ENCODE measurements at regions not wholly inside any gene's neighbourhood (a gene's known extent, or its start where the extent isn't known, plus 50 kb on each side); places are given as distances from the start of the nearest gene placed in this dataset.

DNA sequence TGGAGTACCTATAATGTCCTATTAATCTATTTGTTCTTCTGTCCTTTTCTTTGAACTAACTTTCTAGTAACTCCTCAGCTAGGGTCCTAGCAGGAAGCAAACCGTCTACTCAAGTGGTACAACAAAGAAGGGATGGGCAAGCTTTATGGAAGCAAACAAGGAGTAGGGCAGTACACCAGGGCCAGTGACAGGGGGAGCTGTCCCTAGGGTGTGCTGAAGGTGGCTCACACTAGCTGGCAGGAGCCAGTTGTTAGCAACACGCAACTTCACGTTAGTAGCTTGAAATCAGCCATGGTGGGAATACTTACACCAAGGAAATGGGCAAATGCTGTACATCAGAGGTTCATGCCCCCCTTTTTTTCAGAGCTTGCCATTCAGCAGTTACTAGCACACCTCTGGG, 74.0 kb upstream of the EYA2 start:
- H3K4me3 Mint-ChIP-seq, result no peak overlapping the region
- H3K27ac ChIP-seq (ENCODE audit: low read length), result no peak overlapping the region
- no peak overlapping the region for H3K4me3 ChIP-seq (ENCODE audit: low read length)
- H3K9me3 ChIP-seq (ENCODE audit: control insufficient read depth, insufficient read depth, low read length), result no peaks in the 10 kb centered on the region
- H3K36me3 Mint-ChIP-seq, result no peaks in the 10 kb centered on the region
- H3K9me3 Mint-ChIP-seq, result no peaks in the 10 kb centered on the region
- H3K27ac Mint-ChIP-seq, result no peak overlapping the region
- DNase-seq (no peak), ATAC-seq (no peak)
- no peaks in the 10 kb centered on the region for H3K4me1 Mint-ChIP-seq
- no peaks in the 10 kb centered on the region for H3K36me3 ChIP-seq (ENCODE audit: control insufficient read depth, insufficient read depth, low read length)
- TF ChIP-seq, protein P1, sequence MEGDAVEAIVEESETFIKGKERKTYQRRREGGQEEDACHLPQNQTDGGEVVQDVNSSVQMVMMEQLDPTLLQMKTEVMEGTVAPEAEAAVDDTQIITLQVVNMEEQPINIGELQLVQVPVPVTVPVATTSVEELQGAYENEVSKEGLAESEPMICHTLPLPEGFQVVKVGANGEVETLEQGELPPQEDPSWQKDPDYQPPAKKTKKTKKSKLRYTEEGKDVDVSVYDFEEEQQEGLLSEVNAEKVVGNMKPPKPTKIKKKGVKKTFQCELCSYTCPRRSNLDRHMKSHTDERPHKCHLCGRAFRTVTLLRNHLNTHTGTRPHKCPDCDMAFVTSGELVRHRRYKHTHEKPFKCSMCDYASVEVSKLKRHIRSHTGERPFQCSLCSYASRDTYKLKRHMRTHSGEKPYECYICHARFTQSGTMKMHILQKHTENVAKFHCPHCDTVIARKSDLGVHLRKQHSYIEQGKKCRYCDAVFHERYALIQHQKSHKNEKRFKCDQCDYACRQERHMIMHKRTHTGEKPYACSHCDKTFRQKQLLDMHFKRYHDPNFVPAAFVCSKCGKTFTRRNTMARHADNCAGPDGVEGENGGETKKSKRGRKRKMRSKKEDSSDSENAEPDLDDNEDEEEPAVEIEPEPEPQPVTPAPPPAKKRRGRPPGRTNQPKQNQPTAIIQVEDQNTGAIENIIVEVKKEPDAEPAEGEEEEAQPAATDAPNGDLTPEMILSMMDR (IDR thresholded peaks at IDR 0.05), result no peak
- intact Hi-C loops (cut with micrococcal nuclease), result no loop called here
- H3K27me3 Mint-ChIP-seq (ENCODE audit: low read depth in 2 of 2), result peaks cover 12 to 58% of the 10 kb centered on the region in 2 donors
- WGBS (ENCODE audit: insufficient coverage), result 74% methylated on average over 3 of the region's 3 CpGs
- H3K27me3 ChIP-seq (ENCODE audit: control insufficient read depth, insufficient read depth, low read length), result no peaks in the 10 kb centered on the region
- no peaks in the 10 kb centered on the region for H3K4me1 ChIP-seq (ENCODE audit: control insufficient read depth, insufficient read depth, low read length)

DNA sequence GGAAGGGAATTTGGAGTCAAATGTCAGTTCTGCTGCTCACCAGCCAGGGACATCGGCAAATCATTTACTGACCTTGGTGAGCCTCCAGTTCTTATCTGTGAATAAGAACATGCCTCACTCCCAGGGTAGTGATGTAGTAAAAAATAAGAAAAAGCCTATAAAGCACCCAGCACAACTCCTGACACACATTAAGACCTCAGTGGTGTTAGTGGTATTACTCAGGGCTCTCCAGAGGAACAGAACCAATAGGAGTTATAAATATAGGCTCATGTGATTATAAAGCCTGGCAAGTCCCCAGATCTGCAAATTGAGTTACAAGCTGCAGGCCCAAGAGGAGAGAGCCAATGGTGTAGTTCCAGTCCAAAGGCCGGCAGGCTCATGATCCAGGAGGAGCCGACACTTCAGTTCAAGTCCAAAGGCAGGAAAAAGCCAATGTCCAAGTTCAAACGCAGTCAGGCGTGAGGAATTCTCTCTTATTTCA, 71.3 kb upstream of the EYA2 start:
- Mint-ChIP-seq H3K9me3 (no peaks in the 10 kb centered on the region), H3K27me3 (ENCODE audit: low read depth in 2 of 2) (peaks cover 15 to 48% of the 10 kb centered on the region in 2 donors), H3K27ac (no peak overlapping the region), H3K4me3 (no peak overlapping the region), H3K4me1 (no peaks in the 10 kb centered on the region), H3K36me3 (no peaks in the 10 kb centered on the region)
- 91% methylated on average over 5 of the region's 5 CpGs for WGBS (ENCODE audit: insufficient coverage)
- no peaks in the 10 kb centered on the region for H3K9me3 ChIP-seq (ENCODE audit: control insufficient read depth, insufficient read depth, low read length)
- no peak overlapping the region for H3K4me3 ChIP-seq (ENCODE audit: low read length)
- peaks cover 1% of the 10 kb centered on the region for H3K27me3 ChIP-seq (ENCODE audit: control insufficient read depth, insufficient read depth, low read length)
- TF ChIP-seq, protein P1 (IDR thresholded peaks at IDR 0.05), result no peak
- no peak for DNase-seq
- no peak overlapping the region for H3K27ac ChIP-seq (ENCODE audit: low read length)
- ATAC-seq, result no peak
- no peaks in the 10 kb centered on the region for H3K4me1 ChIP-seq (ENCODE audit: control insufficient read depth, insufficient read depth, low read length)
- intact Hi-C loops (cut with micrococcal nuclease), result no loop called here
- H3K36me3 ChIP-seq (ENCODE audit: control insufficient read depth, insufficient read depth, low read length), result no peaks in the 10 kb centered on the region

- Mint-ChIP-seq H3K27ac (no peak overlapping the region), H3K9me3 (no peaks in the 10 kb centered on the region), H3K27me3 (ENCODE audit: low read depth in 2 of 2) (peaks cover 12 to 49% of the 10 kb centered on the region in 2 donors), H3K4me3 (no peak overlapping the region), H3K36me3 (no peaks in the 10 kb centered on the region), H3K4me1 (no peaks in the 10 kb centered on the region)
- Histone ChIP-seq H3K4me3 (ENCODE audit: low read length) (no peak overlapping the region), H3K27ac (ENCODE audit: low read length) (no peak overlapping the region), H3K4me1 (ENCODE audit: control insufficient read depth, insufficient read depth, low read length) (no peaks in the 10 kb centered on the region), H3K27me3 (ENCODE audit: control insufficient read depth, insufficient read depth, low read length) (peaks cover 3% of the 10 kb centered on the region), H3K36me3 (ENCODE audit: control insufficient read depth, insufficient read depth, low read length) (no peaks in the 10 kb centered on the region), H3K9me3 (ENCODE audit: control insufficient read depth, insufficient read depth, low read length) (no peaks in the 10 kb centered on the region)
- ATAC-seq (no peak), DNase-seq (no peak)
- intact Hi-C loops (cut with micrococcal nuclease), result no loop called here
- TF ChIP-seq, protein P1 (IDR thresholded peaks at IDR 0.05), result no peak
- WGBS (ENCODE audit: insufficient coverage), result 100% methylated on average over 2 of the region's 3 CpGs
These were observed 70.9 kb upstream of the EYA2 start for GRCh38 chr20:46823753-46824152.

GRCh38 chr20:46826343-46826984, 68.2 kb upstream of the EYA2 start:
- Histone ChIP-seq H3K36me3 (ENCODE audit: control insufficient read depth, insufficient read depth, low read length) (no peaks in the 10 kb centered on the region), H3K27me3 (ENCODE audit: control insufficient read depth, insufficient read depth, low read length) (peaks cover 3% of the 10 kb centered on the region), H3K27ac (ENCODE audit: low read length) (no peak overlapping the region), H3K9me3 (ENCODE audit: control insufficient read depth, insufficient read depth, low read length) (no peaks in the 10 kb centered on the region), H3K4me1 (ENCODE audit: control insufficient read depth, insufficient read depth, low read length) (no peaks in the 10 kb centered on the region), H3K4me3 (ENCODE audit: low read length) (no peak overlapping the region)
- DNase-seq (no peak), ATAC-seq (no peak)
- Mint-ChIP-seq H3K9me3 (no peaks in the 10 kb centered on the region), H3K4me3 (no peak overlapping the region), H3K27ac (no peak overlapping the region), H3K36me3 (no peaks in the 10 kb centered on the region), H3K4me1 (no peaks in the 10 kb centered on the region), H3K27me3 (ENCODE audit: low read depth in 2 of 2) (peaks cover 16 to 38% of the 10 kb centered on the region in 2 donors)
- TF ChIP-seq, protein P1 (IDR thresholded peaks at IDR 0.05), result no peak
- WGBS (ENCODE audit: insufficient coverage), result 43% methylated on average over 2 of the region's 3 CpGs
- intact Hi-C loops (cut with micrococcal nuclease), result no loop called here
